Neuronal stem cell (in vitro differentiated cells): ENCODE measurements at regions not wholly inside any gene's neighbourhood (a gene's known extent, or its start where the extent isn't known, plus 50 kb on each side); places are given as distances from the start of the nearest gene placed in this dataset.

Experiments used
- DNase-seq: peaks from one replicate; pipeline ENCODE4 v3.0.0-alpha.2; 2013; ENCODE audit warnings: low spot score
- H2AFZ ChIP-seq: one replicate; pipeline ENCODE4 v1.6.1; 2013; ENCODE audit warnings: mild to moderate bottlenecking, low read length, inconsistent platforms
- H2AK5ac ChIP-seq: 2 replicates; pipeline ENCODE4 v1.6.1; 2013; ENCODE audit warnings: low read depth, mild to moderate bottlenecking, inconsistent platforms, low read length, moderate library complexity, mixed read lengths
- H2BK120ac ChIP-seq: 2 replicates; pipeline ENCODE4 v1.6.1; 2013; ENCODE audit warnings: low read depth, mild to moderate bottlenecking, inconsistent platforms, low read length, moderate library complexity, mixed read lengths
- H2BK12ac ChIP-seq: one replicate; pipeline ENCODE4 v1.6.1; 2013; ENCODE audit warnings: low read length, inconsistent platforms
- H2BK15ac ChIP-seq: 2 replicates; pipeline ENCODE4 v1.6.1; 2013; ENCODE audit warnings: mild to moderate bottlenecking, low read length, inconsistent platforms, mixed read lengths
- H2BK5ac ChIP-seq: one replicate; pipeline ENCODE4 v1.6.1; 2013; ENCODE audit warnings: inconsistent platforms, mild to moderate bottlenecking, low read length, moderate library complexity
- H3K14ac ChIP-seq: one replicate; pipeline ENCODE4 v1.6.1; 2013; ENCODE audit warnings: low read length, inconsistent platforms
- H3K18ac ChIP-seq: 2 replicates; pipeline ENCODE4 v1.6.1; 2013; ENCODE audit warnings: low read length, inconsistent platforms
- H3K23ac ChIP-seq: 2 replicates; pipeline ENCODE4 v1.6.1; 2013; ENCODE audit warnings: low read depth, mild to moderate bottlenecking, mixed read lengths, low read length, inconsistent platforms; ENCODE audit not compliant: poor library complexity
- H3K27ac ChIP-seq: replicated peaks from 3 replicates; pipeline ENCODE4 v1.5.1; 2013; ENCODE audit warnings: low read length, inconsistent platforms
- H3K27me3 ChIP-seq, 3 experiments: 2 replicates each; pipeline ENCODE4 v1.6.1; 2013; ENCODE audit warnings: low read length in 3 of 3, mild to moderate bottlenecking in 2 of 3, inconsistent platforms in 1 of 3, low read depth in 1 of 3, mixed read lengths in 1 of 3, moderate library complexity in 1 of 3; ENCODE audit not compliant: control insufficient read depth in 3 of 3, insufficient read depth in 3 of 3
- H3K36me3 ChIP-seq, 2 donors: replicated peaks in 1 of 2; 2 replicates each; pipeline ENCODE4 v1.6.1; 2013; ENCODE audit warnings: low read length in 2 of 2; ENCODE audit not compliant: control insufficient read depth in 2 of 2, insufficient read depth in 2 of 2
- H3K4ac ChIP-seq: 2 replicates; pipeline ENCODE4 v1.6.1; 2013; ENCODE audit warnings: inconsistent platforms, mild to moderate bottlenecking, low read length, moderate library complexity
- H3K4me1 ChIP-seq, 2 donors: 1 replicate in 1 of 2; 2 replicates in 1 of 2; pipeline ENCODE4 v1.6.1; 2013; ENCODE audit warnings: low read length in 2 of 2, low read depth in 1 of 2; ENCODE audit not compliant: control insufficient read depth in 2 of 2, insufficient read depth in 1 of 2
- H3K4me2 ChIP-seq: one replicate; pipeline ENCODE4 v1.6.1; 2013; ENCODE audit warnings: mild to moderate bottlenecking, low read length, inconsistent platforms; ENCODE audit not compliant: insufficient read depth, poor library complexity, severe bottlenecking
- H3K4me3 ChIP-seq, 2 donors: 2 replicates each; pipeline ENCODE4 v1.5.1; 2013; ENCODE audit warnings: low read length in 2 of 2, mild to moderate bottlenecking in 2 of 2, inconsistent platforms in 1 of 2, moderate library complexity in 1 of 2
- H3K79me1 ChIP-seq: one replicate; pipeline ENCODE4 v1.6.1; 2013; ENCODE audit warnings: low read depth, mild to moderate bottlenecking, inconsistent platforms, low read length, moderate library complexity
- H3K9ac ChIP-seq: one replicate; pipeline ENCODE4 v1.6.1; 2013; ENCODE audit warnings: mild to moderate bottlenecking, low read depth, low read length, inconsistent platforms; ENCODE audit not compliant: poor library complexity
- H3K9me3 ChIP-seq, 2 donors: replicated peaks in 1 of 2; 2 replicates each; pipeline versions ENCODE3 to v1.6.1; 2013; ENCODE audit warnings: low read length in 2 of 2, mild to moderate bottlenecking in 2 of 2, inconsistent platforms in 1 of 2, low read depth in 1 of 2, mixed read lengths in 1 of 2, moderate library complexity in 1 of 2; ENCODE audit not compliant: control insufficient read depth in 2 of 2, insufficient read depth in 1 of 2
- H4K8ac ChIP-seq: one replicate; pipeline ENCODE4 v1.6.1; 2013; ENCODE audit warnings: low read depth, mild to moderate bottlenecking, inconsistent platforms, low read length, moderate library complexity
- H4K91ac ChIP-seq: one replicate; pipeline ENCODE4 v1.6.1; 2013; ENCODE audit warnings: low read length, low read depth, mild to moderate bottlenecking, inconsistent platforms; ENCODE audit not compliant: poor library complexity
- WGBS, 2 donors: extraction: QIAGEN DNeasy Blood & Tissue Kit; methylation state at CpG; one replicate each; pipeline ENCODE4 v1.1.7; 2013; ENCODE audit warnings: missing lambda C conversion rate in 2 of 2, mixed read lengths in 1 of 2; ENCODE audit not compliant: insufficient read length in 2 of 2, insufficient replicate concordance in 1 of 2; ENCODE audit errors: extremely low coverage in 2 of 2; 5-methylcytosine and 5-hydroxymethylcytosine counted together

DNA sequence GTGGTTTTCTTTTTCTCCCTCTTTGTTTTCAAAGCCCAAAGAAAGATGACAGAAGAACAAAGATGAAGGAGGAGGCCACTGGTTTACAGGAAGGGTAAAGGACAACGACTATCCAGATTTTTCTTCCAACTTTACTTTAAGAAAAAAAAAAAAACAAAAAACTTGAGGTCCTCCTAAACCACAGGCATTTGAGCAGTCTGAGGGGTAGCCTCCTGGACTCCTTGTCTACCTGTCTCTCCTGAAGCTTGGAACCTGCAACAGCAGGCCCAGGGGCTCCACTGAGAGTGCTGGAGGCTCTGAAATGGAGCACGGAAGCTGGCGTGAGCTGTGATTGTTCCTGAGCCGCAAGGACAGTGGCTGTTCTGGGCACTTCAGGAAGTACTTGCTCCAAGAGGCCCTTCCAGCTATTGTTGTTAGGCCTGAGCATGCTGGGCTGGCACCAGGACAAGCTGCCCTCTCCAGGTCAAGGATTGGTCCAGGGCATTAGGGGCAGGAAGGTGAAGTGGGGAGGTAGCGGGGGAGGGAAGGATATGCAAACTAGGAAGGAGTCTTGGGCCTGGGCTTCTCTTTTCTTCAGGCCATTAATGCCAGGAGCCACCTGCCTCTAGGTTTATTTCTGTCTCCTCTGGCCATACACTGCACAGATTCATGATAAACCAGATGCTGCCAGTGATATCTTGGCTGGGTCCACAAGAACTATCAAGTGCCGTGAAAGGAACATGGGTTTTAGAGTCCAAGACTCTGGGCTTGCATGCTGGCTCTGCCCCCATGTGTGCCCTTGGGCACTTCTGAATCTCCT is 147.3 kb downstream of the CCDC34 start:
- Histone ChIP-seq H3K9me3 (no peaks in the 10 kb centered on the region), H2BK15ac (no peak overlapping the region), H3K27ac (no peak overlapping the region), H3K27me3 (no peaks in the 10 kb centered on the region), H3K4me2 (no peak overlapping the region), H2BK12ac (no peak overlapping the region), H4K8ac (no peak overlapping the region), H3K36me3 (no peaks in the 10 kb centered on the region), H2AK5ac (no peak overlapping the region), H2BK5ac (no peak overlapping the region), H3K4ac (no peak overlapping the region), H3K9ac (no peak overlapping the region), H3K4me1 (peaks cover 12 to 20% of the 10 kb centered on the region in 2 donors), H3K79me1 (no peaks in the 10 kb centered on the region), H3K18ac (peak overlapping the region; percentile 20), H2AFZ (peak overlapping the region; percentile 41), H4K91ac (no peak overlapping the region), H3K23ac (no peak overlapping the region), H3K14ac (no peak overlapping the region), H3K4me3 (no peak overlapping the region), H2BK120ac (no peak overlapping the region)
- DNase-seq, result no peak
- WGBS, 2 donors, result no CpG with 5 or more reads among the region's 6 CpGs

DNA sequence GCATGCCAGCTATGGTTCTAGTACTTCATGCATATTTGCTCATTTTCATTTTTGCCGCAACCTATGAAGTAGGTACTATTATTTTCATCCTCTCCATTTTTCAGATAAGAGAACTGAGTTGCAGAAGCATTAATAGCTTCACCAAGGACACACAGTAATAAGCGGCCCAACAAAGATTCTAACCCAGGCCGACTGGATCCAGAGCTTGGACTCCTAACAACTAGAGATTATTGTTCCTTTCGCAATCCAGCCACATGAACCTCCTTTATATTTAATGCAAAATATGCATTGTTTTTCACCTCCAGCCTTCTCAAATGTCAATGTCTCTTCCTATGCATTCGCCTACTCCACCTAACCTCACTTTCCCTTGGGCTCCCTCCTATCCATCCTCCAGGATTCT is 148.3 kb downstream of the CCDC34 start:
- no CpG with 5 or more reads among the region's 5 CpGs for WGBS, 2 donors
- Histone ChIP-seq H3K27ac (no peak overlapping the region), H3K4me3 (no peak overlapping the region), H2BK15ac (no peak overlapping the region), H3K4me2 (no peak overlapping the region), H3K4me1 (peaks cover 12 to 20% of the 10 kb centered on the region in 2 donors), H3K79me1 (no peaks in the 10 kb centered on the region), H3K4ac (no peak overlapping the region), H4K8ac (no peak overlapping the region), H2BK5ac (no peak overlapping the region), H3K9ac (no peak overlapping the region), H3K36me3 (no peaks in the 10 kb centered on the region), H2AK5ac (no peak overlapping the region), H2AFZ (no peak overlapping the region), H3K18ac (peak overlapping the region; percentile 55), H4K91ac (no peak overlapping the region), H3K14ac (no peak overlapping the region), H3K27me3 (no peaks in the 10 kb centered on the region), H2BK120ac (no peak overlapping the region), H2BK12ac (no peak overlapping the region), H3K23ac (no peak overlapping the region), H3K9me3 (no peaks in the 10 kb centered on the region)
- DNase-seq, result no peak

- Histone ChIP-seq H3K36me3 (no peaks in the 10 kb centered on the region), H2BK12ac (no peak overlapping the region), H4K91ac (no peak overlapping the region), H3K18ac (no peak overlapping the region), H3K9ac (no peak overlapping the region), H3K4me2 (no peak overlapping the region), H2AFZ (peak overlapping the region; percentile 72), H3K23ac (no peak overlapping the region), H2BK120ac (no peak overlapping the region), H3K27ac (peak overlapping the region; percentile 29), H2BK5ac (no peak overlapping the region), H3K27me3 (no peaks in the 10 kb centered on the region), H3K4me1 (peaks cover 9 to 12% of the 10 kb centered on the region in 2 donors), H3K4me3 (no peak overlapping the region), H2BK15ac (no peak overlapping the region), H4K8ac (no peak overlapping the region), H3K9me3 (no peaks in the 10 kb centered on the region), H3K4ac (no peak overlapping the region), H3K14ac (no peak overlapping the region), H2AK5ac (no peak overlapping the region), H3K79me1 (no peaks in the 10 kb centered on the region)
- peak; percentile 17 for DNase-seq
- WGBS, 2 donors, result no CpG with 5 or more reads among the region's 4 CpGs
Observed at GRCh38 chr11:27213232-27213660, 149.8 kb downstream of the CCDC34 start.

GRCh38 chr11:27212248-27212780 is 150.7 kb downstream of the CCDC34 start:
- Histone ChIP-seq H3K27ac (no peak overlapping the region), H3K18ac (no peak overlapping the region), H2AK5ac (no peak overlapping the region), H3K79me1 (no peaks in the 10 kb centered on the region), H3K27me3 (no peaks in the 10 kb centered on the region), H3K14ac (no peak overlapping the region), H2BK15ac (no peak overlapping the region), H2BK12ac (no peak overlapping the region), H4K91ac (no peak overlapping the region), H2BK120ac (no peak overlapping the region), H3K4me2 (no peak overlapping the region), H2BK5ac (no peak overlapping the region), H3K9ac (no peak overlapping the region), H3K9me3 (no peaks in the 10 kb centered on the region), H3K4me1 (peaks cover 8 to 10% of the 10 kb centered on the region in 2 donors), H4K8ac (no peak overlapping the region), H3K4me3 (no peak overlapping the region), H3K4ac (no peak overlapping the region), H3K23ac (no peak overlapping the region), H3K36me3 (no peaks in the 10 kb centered on the region), H2AFZ (no peak overlapping the region)
- no peak for DNase-seq
- no CpG with 5 or more reads among the region's 2 CpGs for WGBS, 2 donors
